SK-N-SH (cell line): ENCODE measurements at regions not wholly inside any gene's neighbourhood (a gene's known extent, or its start where the extent isn't known, plus 50 kb on each side); places are given as distances from the start of the nearest gene placed in this dataset.
"Not testable (repeated sequence)": the region's sequence is repeated elsewhere in the genome, so short reads cannot be mapped to it uniquely, and the experiment has no call there.

Experiments used
- CTCF ChIA-PET: fragments of 300-600, 350-600 bp; formaldehyde crosslinking; extraction: SDS; loops from one replicate; lab custom pipeline; 2021; lab: Yijun Ruan, JAX
- POLR2A ChIA-PET: fragments of 350-600 bp; sonication (Branson Sonifier 250); formaldehyde crosslinking; extraction: SDS; loops from one replicate; lab custom pipeline; 2020; ENCODE audit warnings: antibody characterized with exemption, inconsistent platforms; lab: Yijun Ruan, JAX
- DNase-seq: peaks from one replicate; pipeline ENCODE4 v3.0.0; 2012
- H2AFZ ChIP-seq: fragments of 200-600 bp; sonication (generic); 2 replicates; pipeline ENCODE4 v1.8.1; 2016; ENCODE audit warnings: antibody characterized with exemption, mild to moderate bottlenecking, low read depth
- H3F3A ChIP-seq: fragments of 200-600 bp; sonication (generic); replicated peaks from 2 replicates; pipeline ENCODE3; 2016; ENCODE audit warnings: antibody characterized with exemption, mild to moderate bottlenecking; ENCODE audit not compliant: insufficient read depth
- H3K27ac ChIP-seq, 2 experiments: fragments of 200-500 bp in 1 of 2; fragments of 200-600 bp in 1 of 2; sonication (Bioruptor generic) in 1 of 2; sonication (generic), shearing (Covaris generic) in 1 of 2; 2 replicates each; pipeline versions ENCODE4 v1.5.1 to v1.6.1; 2014 to 2016; ENCODE audit warnings: low read depth in 2 of 2, inconsistent platforms in 1 of 2, low read length in 1 of 2, mild to moderate bottlenecking in 1 of 2, mixed read lengths in 1 of 2
- H3K27me3 ChIP-seq: fragments of 200-600 bp; sonication (generic), shearing (Covaris generic); 2 replicates; pipeline ENCODE4 v1.6.1; 2016; ENCODE audit warnings: mixed run types; ENCODE audit not compliant: insufficient read depth
- H3K36me3 ChIP-seq, 2 experiments: fragments of 200-500 bp in 1 of 2; fragments of 200-600 bp in 1 of 2; sonication (Bioruptor generic) in 1 of 2; sonication (generic) in 1 of 2; replicated peaks in 1 of 2; 2 replicates each; pipeline versions ENCODE3 to v1.5.1; 2014 to 2016; ENCODE audit warnings: low read length in 1 of 2, mild to moderate bottlenecking in 1 of 2; ENCODE audit not compliant: insufficient read depth in 2 of 2, control insufficient read depth in 1 of 2
- H3K4me1 ChIP-seq, 2 experiments: fragments of 200-500 bp in 1 of 2; fragments of 200-600 bp in 1 of 2; sonication (Bioruptor generic) in 1 of 2; sonication (generic), shearing (Covaris generic) in 1 of 2; 2 replicates each; pipeline versions ENCODE4 v1.5.1 to v1.6.1; 2014 to 2016; ENCODE audit warnings: low read depth in 1 of 2, low read length in 1 of 2, mixed run types in 1 of 2; ENCODE audit not compliant: insufficient read depth in 2 of 2, control insufficient read depth in 1 of 2
- H3K4me2 ChIP-seq: fragments of 200-600 bp; sonication (generic), shearing (Covaris generic); 2 replicates; pipeline ENCODE4 v1.6.1; 2017; ENCODE audit warnings: mixed run types
- H3K4me3 ChIP-seq, 2 experiments: fragments of 200-500 bp in 1 of 2; fragments of 200-600 bp in 1 of 2; sonication (Bioruptor generic) in 1 of 2; sonication (generic), shearing (Covaris generic) in 1 of 2; 2 replicates each; pipeline versions ENCODE4 v1.5.1 to v1.8.1; 2014 to 2016; ENCODE audit warnings: low read depth in 2 of 2, inconsistent platforms in 1 of 2, low read length in 1 of 2, mild to moderate bottlenecking in 1 of 2, mixed read lengths in 1 of 2, moderate library complexity in 1 of 2
- H3K79me2 ChIP-seq: fragments of 200-600 bp; sonication (generic); 2 replicates; pipeline ENCODE4 v1.8.1; 2017; ENCODE audit warnings: mild to moderate bottlenecking; ENCODE audit not compliant: insufficient read depth
- H3K9ac ChIP-seq: fragments of 200-600 bp; sonication (generic); 2 replicates; pipeline ENCODE4 v1.6.1; 2017; ENCODE audit warnings: mixed run types
- H3K9me2 ChIP-seq: fragments of 200-600 bp; sonication (generic); 2 replicates; pipeline ENCODE4 v1.6.1; 2017; ENCODE audit warnings: mixed run types
- H3K9me3 ChIP-seq: fragments of 200-600 bp; sonication (generic); 2 replicates; pipeline ENCODE4 v1.6.1; 2017; ENCODE audit warnings: mixed run types, mild to moderate bottlenecking, moderate library complexity
- H4K20me1 ChIP-seq: fragments of 200-600 bp; sonication (generic); 2 replicates; pipeline ENCODE4 v1.6.1; 2017; ENCODE audit warnings: mild to moderate bottlenecking, mixed run types; ENCODE audit not compliant: insufficient read depth
- CTCF ChIP-seq: fragments of 200-600 bp; sonication (generic); IDR thresholded peaks from 2 replicates; pipeline ENCODE4 v1.6.1; 2017; ENCODE audit warnings: antibody characterized with exemption, mild to moderate bottlenecking, moderate library complexity
- ELF1 ChIP-seq: IDR thresholded peaks from 2 replicates; pipeline ENCODE4 v1.4.0; 2012
- EZH2phosphoT487 ChIP-seq: fragments of 200-600 bp; sonication (generic); IDR thresholded peaks from 2 replicates; pipeline ENCODE4 v1.6.1; 2017; ENCODE audit warnings: low read depth, mixed run types, mild to moderate bottlenecking, antibody characterized with exemption, moderate library complexity, borderline replicate concordance
- FOXJ3 ChIP-seq: sonication (generic); formaldehyde crosslinking; IDR thresholded peaks from 2 replicates; pipeline ENCODE4 v1.5.1; 2020; ENCODE audit warnings: mild to moderate bottlenecking, missing genetic modification reagents
- NFIC ChIP-seq: IDR thresholded peaks from 2 replicates; pipeline ENCODE4 v1.4.0; 2012; ENCODE audit warnings: borderline replicate concordance
- NRF1 ChIP-seq: IDR thresholded peaks from 2 replicates; pipeline ENCODE4 v1.6.1; 2012; ENCODE audit warnings: low read depth, mild to moderate bottlenecking, low read length
- PBX3 ChIP-seq: IDR thresholded peaks from 2 replicates; pipeline ENCODE4; 2012
- RAD21 ChIP-seq: IDR thresholded peaks from 2 replicates; pipeline ENCODE4 v1.6.1; 2012; ENCODE audit warnings: mild to moderate bottlenecking, low read length
- RCOR1 ChIP-seq: fragments of 150-350 bp; IDR thresholded peaks from 2 replicates; pipeline ENCODE4 v1.6.1; 2017; ENCODE audit warnings: antibody characterized with exemption, low read length
- REST ChIP-seq: IDR thresholded peaks from 2 replicates; pipeline ENCODE4 v1.6.1; 2012; ENCODE audit warnings: mild to moderate bottlenecking, low read depth, low read length, moderate library complexity
- RXRA ChIP-seq: IDR thresholded peaks from 2 replicates; pipeline ENCODE4 v1.4.0; 2012; ENCODE audit warnings: low read depth, mild to moderate bottlenecking, borderline replicate concordance
- SMC3 ChIP-seq: IDR thresholded peaks from 2 replicates; pipeline ENCODE4 v1.6.1; 2012; ENCODE audit warnings: low read depth, low read length, improper control_type of control experiment
- TAF1 ChIP-seq: IDR thresholded peaks from 2 replicates; pipeline ENCODE4 v1.6.1; 2012; ENCODE audit warnings: low read depth, mild to moderate bottlenecking, low read length, moderate library complexity, borderline replicate concordance
- TCF12 ChIP-seq: IDR thresholded peaks from 2 replicates; pipeline ENCODE4 v1.4.0; 2012
- USF1 ChIP-seq: IDR thresholded peaks from 2 replicates; pipeline ENCODE4 v1.4.0; 2012; ENCODE audit warnings: low read depth, borderline replicate concordance
- YY1 ChIP-seq: IDR thresholded peaks from 2 replicates; pipeline ENCODE4 v1.4.0; 2012; ENCODE audit warnings: low read depth, mild to moderate bottlenecking
- ZBTB33 ChIP-seq: IDR thresholded peaks from 2 replicates; pipeline ENCODE4 v1.4.0; 2012; ENCODE audit warnings: low read depth, borderline replicate concordance
- WGBS: methylation state at CpG from one replicate; pipeline ENCODE4 v1.1.6; 2017; ENCODE audit warnings: low lambda C conversion rate; 5-methylcytosine and 5-hydroxymethylcytosine counted together

- H4K20me1 ChIP-seq, H3K36me3 ChIP-seq, H3F3A ChIP-seq, H3K4me2 ChIP-seq, H3K9ac ChIP-seq, H3K4me3 ChIP-seq, POLR2A ChIA-PET, DNase-seq, H3K27me3 ChIP-seq, H2AFZ ChIP-seq, H3K9me3 ChIP-seq, H3K9me2 ChIP-seq, H3K27ac ChIP-seq, CTCF ChIA-PET, H3K4me1 ChIP-seq, H3K79me2 ChIP-seq: not testable (repeated sequence)
- 31% methylated on average over 3 of the region's 3 CpGs for WGBS
These were observed 309.9 kb downstream of the PHF14 start for GRCh38 chr7:11283584-11283983.

- 30% methylated on average over 3 of the region's 3 CpGs for WGBS
- POLR2A ChIA-PET = no interaction called here
These were observed 317.2 kb downstream of the PHF14 start for GRCh38 chr7:11290863-11291262.

More at GRCh38 chr7:11290863-11291262, 317.2 kb downstream of the PHF14 start:
- H3K9ac ChIP-seq = no peak overlapping the region
- H3K4me3 ChIP-seq = no peak overlapping the region
- H3K36me3 ChIP-seq = no peaks in the 10 kb centered on the region
- no peaks in the 10 kb centered on the region for H3F3A ChIP-seq
- H3K27ac ChIP-seq = no peak overlapping the region
- H3K79me2 ChIP-seq = no peaks in the 10 kb centered on the region
- CTCF ChIA-PET = no interaction called here
- H3K4me2 ChIP-seq = no peak overlapping the region
- no peaks in the 10 kb centered on the region for H3K9me3 ChIP-seq
- no peak overlapping the region for H2AFZ ChIP-seq
- H3K9me2 ChIP-seq = no peaks in the 10 kb centered on the region
- H3K4me1 ChIP-seq = peaks cover 0 to 5% of the 10 kb centered on the region in 2 experiments; a peak in 2 of 4 replicates
- H3K27me3 ChIP-seq = no peaks in the 10 kb centered on the region
- H4K20me1 ChIP-seq = no peaks in the 10 kb centered on the region
- TF ChIP-seq ELF1 = no peak
- TF ChIP-seq USF1 = no peak
- no peak for TF ChIP-seq RXRA
- TF ChIP-seq NRF1 = no peak
- TF ChIP-seq CTCF = no peak
- TF ChIP-seq FOXJ3 = no peak
- no peak for TF ChIP-seq REST
- no peak for TF ChIP-seq RAD21
- no peak for TF ChIP-seq ZBTB33
- TF ChIP-seq TCF12 = no peak
- TF ChIP-seq TAF1 = no peak
- no peak for TF ChIP-seq RCOR1
- TF ChIP-seq NFIC = no peak
- TF ChIP-seq SMC3 = no peak
- TF ChIP-seq YY1 = no peak
- no peak for TF ChIP-seq EZH2phosphoT487
- no peak for TF ChIP-seq PBX3
- TF ChIP-seq, all 33 proteins: peak for 0
- no peak for DNase-seq
